Hippocampal formation (tissue), 2 donors: ENCODE measurements at regions not wholly inside any gene's neighbourhood (a gene's known extent, or its start where the extent isn't known, plus 50 kb on each side); places are given as distances from the start of the nearest gene placed in this dataset.
"Not testable (repeated sequence)": the region's sequence is repeated elsewhere in the genome, so short reads cannot be mapped to it uniquely, and the experiment has no call there.

ENCODE experiments used
- DNase-seq, 2 donors: peaks; one replicate each; lab custom pipeline; 2025; lab: John Stamatoyannopoulos, UW

DNA sequence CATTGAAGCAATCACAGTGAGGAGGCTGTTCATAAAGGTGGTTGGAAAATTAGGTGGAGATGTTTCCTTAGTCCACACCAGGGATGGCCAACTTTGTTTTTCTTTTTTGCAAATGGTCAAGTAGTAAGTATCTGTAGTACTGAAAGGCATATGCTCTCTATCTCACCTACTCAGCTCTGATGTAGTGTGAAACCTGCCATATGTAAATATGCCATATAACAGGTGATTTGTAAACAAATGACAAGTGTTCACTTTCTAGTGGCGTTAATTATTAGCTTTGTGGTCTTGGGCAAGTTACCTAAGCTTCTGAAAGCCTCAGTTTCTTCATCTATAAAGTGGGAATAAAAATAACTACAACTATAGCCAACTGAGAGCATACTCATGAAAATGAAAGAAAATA, 421.4 kb upstream of the LCORL start:
- no peak for DNase-seq

DNA sequence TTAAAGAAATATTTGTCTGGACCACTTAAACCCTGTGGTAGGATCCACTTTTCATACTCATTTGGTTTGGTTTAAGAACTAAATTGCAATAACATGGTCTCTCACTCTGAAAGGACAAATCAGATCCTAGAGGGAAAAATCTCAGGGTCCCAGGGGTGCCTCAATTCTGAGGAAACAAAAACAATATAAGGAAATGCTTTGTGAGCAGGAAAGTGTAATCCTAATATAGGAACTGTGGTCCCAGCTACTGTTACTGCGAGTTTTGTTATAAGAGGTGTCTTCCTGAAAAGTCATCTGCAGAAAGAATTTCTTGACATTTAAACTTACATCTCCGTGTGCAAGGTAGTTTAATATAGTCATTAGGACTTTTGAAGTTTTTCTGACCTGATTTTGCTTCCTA, 420.1 kb upstream of the LCORL start:
- no peak for DNase-seq

DNA sequence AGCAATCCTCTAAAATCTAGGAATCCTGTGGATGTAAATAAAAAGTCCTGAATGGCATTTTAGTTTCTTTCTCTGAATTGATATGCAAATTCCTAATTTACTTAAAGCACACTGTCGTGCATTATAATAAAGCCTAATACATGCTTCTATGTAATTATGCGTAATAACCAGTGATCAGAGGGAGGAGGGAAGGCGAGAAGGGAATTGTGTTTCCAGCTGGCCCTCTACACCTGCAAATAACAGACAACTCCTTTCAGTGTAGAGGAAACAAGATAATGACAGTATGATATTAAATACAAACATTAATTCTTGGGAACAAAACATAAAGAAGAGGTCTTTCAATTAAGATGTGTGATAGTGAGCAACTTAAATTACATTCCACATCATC, 419.6 kb upstream of the LCORL start:
- DNase-seq = no peak

DNA sequence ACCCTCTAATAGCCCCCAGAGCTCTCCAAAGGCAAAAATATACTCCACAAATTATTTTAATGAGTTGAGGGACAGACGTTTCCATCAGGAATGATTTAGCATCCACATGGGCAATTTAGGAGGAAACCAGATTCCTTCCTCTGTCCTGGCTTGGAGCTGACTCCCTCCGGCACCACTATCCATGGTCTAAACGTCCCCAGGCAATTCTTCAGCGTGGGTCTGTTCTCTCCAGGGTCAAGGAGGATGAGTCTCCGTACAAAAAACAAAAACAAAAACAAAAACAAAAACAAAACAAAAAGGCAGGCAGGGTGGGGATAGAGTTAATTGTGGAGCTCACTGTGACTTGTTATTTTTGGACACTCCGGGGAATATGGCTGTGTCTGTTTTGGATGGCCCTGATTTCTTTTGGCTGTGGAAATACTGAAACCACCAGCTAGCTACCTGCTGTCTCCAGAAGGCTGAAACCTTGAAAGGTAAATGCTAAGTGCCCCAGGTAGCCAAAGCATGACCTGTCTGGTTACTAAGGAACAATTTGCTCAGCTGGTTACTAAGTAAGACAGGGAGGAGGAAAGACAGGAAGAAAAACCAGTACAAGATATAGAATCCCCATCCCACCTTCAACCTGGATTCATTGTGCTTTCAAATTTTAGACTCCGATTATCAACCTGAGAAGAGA, 419.1 kb upstream of the LCORL start:
- no peak for DNase-seq

DNA sequence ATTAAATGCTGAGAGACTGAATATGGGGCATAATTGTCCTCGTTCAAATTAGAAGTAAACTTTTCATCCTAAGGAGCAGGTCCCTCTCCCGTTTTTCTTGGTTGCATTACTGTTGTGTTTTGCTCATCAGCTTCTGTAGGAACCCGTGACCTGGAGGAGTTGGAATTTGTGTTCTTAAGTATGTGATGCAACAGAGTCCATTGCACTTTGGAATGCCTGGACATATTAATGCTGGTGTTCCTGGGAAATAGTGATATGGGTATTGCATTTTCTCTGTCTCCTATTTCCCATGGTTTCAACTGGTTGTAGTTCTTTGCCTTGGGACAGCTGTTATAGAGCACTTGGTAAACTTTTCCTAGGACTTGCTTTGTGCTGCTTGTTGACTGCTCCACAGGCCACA, 417.8 kb upstream of the LCORL start:
- no peak for DNase-seq

DNA sequence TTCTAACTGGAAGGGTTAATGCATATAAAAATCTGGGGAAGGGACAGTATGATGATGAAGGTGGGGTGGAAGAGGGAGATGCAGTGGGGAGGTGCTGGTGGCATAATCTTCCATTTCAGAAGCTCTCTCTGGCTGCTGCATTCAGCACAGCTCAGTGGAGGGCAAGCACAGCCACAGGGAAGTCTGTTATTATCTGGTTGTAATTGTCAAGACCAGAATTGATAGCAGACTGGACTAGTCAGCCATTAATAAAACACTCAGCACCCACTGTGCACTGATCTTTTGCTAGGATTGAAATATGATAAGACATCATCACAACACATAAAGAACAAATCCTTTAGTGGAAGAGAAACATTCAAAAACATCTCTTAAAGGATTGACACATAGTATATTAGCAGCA, 414.2 kb upstream of the LCORL start:
- no peak for DNase-seq

DNA sequence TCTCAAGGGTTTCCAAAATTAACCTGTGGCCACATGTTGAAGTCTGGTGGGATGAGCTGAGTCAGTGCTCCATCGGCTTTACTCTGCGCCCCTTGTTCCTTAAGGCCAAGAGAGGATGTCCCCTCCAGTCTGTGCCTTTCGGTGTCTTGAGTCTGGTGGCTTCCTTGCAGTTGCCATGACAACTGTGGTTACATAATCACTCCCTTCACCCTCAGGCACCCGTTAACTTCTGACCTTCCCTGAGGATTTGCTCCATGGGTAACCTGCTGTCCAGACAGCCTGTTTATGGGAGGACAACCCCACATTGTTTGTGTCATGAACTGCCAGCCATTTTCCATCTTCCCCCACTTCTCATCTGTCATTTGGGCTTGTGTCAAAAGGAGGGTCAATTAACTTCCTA, 401.1 kb upstream of the LCORL start:
- DNase-seq = no peak

DNA sequence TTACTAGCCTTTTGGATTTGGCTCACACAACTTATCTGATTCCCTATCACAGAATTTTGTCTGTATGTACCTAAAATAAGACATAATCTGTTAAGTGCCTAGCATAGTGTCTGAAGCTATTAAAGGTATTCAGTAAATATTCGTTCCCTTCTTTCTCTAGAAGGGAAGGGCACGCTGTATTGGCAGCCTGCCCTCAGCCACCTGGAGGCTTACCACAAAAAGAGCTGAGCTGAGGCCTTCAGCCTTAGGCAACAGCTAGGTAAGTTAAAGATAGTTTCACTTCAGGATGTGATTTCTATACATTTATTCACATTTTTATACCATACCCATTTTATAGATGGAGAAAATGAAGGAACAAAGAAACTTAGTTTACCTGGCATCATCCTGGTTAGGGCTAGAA, 400.0 kb upstream of the LCORL start:
- DNase-seq = no peak

DNA sequence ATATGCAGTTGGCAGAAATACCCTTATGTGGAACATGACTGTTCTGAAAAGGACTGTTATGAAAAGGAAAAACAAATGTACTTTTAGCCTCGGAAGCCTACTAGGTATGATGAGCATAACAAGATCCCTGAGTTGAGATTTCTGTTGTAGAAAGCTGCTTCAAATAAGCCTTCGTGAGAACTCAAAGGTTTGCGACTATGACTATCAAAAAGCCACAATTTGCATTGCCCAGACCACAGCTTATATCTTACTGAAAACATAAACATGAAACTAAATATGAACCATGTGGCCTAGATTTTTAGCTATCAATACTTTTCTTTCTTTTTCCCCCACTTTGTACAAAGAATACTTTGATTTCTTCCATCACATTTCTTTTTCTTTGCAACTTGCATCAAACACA, 398.2 kb upstream of the LCORL start:
- DNase-seq = no peak

DNA sequence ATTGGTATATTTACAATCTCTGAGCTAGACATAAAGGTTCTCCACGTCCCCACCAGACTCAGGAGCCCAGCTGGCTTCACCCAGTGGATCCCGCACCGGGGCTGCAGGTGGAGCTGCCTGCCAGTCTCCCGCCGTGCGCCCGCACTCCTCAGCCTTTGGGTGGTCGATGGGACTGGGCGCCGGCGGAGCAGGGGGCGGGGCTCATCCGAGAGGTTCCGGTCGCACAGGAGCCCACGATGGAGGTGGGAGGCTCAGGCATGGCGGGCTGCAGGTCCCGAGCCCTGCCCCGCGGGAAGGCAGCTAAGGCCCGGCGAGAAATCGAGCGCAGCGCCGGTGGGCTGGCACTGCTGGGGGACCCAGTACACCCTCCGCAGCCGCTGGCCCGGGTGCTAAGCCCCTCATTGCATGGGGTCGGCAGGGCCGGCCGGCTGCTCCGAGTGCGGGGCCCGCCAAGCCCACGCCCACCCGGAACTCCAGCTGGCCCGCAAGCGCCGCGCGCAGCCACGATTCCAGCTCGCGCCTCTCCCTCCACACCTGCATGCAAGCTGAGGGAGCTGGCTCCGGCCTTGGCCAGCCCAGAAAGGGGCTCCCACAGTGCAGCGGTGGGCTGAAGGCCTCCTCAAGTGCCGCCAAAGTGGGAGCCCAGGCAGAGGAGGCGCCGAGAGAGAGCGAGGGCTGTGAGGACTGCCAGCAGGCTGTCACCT, 396.8 kb upstream of the LCORL start:
- not testable (repeated sequence) for DNase-seq

DNA sequence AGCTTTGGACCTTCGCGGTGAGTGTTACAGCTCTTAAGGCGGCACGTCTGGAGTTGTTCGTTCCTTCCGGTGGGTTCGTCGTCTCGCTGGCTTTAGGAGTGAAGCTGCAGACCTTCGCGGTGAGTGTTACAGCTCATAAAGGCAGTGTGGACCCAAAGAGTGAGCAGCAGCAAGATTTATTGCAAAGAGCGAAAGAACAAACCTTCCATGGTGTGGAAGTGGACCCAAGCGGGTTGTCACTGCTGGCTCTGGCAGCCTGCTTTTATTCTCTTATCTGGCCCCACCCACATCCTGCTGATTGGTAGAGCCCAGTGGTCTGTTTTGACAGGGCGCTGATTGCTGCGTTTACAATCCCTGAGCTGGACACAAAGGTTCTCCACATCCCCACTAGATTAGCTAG, 396.1 kb upstream of the LCORL start:
- DNase-seq = not testable (repeated sequence)

DNA sequence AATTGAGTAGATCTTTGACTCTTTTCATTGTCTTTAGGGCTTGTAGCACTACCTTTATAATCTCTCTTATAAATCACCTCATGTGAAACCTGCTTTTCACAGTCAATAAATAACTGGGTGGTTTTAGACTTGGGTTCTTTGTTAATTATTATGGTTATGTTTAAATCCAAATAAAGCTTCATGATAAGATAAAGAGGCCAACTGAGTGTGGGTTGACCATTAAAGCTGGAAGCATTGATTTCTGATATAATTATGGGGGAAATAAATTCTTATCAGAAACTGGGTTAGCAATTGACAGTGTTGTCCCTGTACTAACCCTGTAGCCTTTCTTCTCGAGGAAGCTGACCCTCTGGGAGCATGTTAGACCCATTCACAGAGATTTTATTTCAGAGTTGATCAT, 384.7 kb upstream of the LCORL start:
- DNase-seq = no peak

DNA sequence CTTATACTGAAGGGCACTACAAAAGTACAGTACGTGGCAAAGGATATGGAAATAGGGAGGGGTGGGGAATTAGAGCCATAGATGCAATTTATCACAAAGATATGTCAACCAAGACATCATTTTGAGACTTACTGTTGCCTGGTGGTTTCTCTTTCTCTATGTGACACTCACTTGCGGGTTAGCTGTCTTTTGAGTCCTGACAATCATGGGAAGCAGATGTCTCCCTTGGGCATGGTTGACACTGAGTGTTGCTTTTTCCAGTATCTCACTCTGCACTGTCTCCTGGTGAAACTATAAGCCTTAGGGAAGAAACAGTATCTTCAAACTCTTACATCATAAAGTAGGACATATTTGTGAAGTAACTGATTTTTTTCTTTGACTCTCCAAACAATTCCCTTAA, 383.5 kb upstream of the LCORL start:
- no peak for DNase-seq

DNA sequence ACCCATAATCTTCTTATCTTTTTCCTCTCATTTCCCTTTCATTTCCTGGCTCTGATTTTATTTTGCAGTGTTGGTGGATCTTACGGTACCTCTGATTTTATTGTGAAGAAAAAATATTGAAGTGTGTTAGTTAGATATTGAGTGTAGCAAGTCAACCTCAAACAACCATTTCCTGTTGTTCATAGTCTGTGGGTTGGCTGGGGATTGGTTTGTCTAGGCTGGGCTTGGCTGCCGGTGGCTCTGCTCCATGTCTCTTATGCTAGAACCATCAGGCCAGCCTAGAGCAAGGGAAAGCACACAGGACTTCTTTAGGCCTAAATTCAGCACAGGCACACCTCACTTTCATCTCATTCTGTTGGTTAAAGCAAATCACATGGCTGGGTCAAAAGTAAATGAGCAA, 383.1 kb upstream of the LCORL start:
- DNase-seq = no peak

DNA sequence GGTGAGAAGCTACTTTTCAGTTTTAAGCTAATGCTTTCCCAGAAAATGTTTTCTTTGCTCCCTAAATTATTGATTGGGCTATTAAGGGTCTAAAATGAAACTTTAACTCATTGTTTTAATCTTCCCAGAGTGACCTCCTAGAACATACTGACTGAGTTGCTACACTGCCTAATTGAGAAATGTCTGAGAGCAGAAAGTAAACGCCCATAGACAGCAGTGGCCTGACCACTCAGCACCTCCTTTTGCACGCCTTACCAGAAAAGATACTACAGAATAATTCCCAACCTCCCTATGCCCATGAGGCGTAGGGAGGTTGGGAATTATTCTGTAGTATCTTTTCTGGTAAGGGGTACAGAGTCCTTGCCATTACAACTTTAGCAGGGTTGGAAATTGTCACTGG, 381.8 kb upstream of the LCORL start:
- no peak for DNase-seq

DNA sequence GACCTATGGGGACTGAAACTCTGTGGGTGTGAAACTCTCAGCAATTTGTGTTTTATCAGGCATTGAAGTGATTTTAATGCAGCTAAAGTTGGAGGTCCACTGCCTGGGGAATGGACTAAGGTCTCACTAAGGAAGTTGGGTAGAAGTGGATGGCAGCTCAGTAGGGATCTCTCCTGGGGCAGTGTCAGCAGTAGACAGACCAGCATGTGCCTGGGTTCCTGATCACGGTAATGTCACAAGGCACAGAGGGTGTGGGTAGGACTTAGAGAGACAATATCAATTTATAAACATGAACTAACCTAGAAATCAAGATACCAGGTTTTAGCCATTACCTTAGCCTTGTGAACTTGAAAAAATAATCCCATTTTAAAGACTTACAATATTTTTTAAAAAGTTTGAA, 380.3 kb upstream of the LCORL start:
- no peak for DNase-seq

DNA sequence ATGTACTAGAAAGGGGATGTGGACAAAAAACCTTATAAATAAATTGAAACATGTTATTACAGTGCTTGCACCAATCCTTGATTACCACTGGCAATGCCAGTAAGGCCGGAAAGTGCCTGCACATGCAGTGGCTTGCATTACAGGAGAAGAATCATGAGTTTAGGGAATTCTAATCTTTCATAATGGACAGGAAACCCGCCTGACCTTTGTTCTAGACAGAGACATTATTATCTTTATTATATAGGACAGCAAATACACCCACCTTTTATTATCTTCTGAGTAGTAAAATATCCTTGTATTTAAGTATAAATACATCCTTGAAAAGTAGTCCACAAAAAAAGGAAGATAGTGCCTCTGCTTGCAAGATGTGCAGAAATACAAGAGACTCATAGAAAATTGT, 379.9 kb upstream of the LCORL start:
- DNase-seq = no peak

DNA sequence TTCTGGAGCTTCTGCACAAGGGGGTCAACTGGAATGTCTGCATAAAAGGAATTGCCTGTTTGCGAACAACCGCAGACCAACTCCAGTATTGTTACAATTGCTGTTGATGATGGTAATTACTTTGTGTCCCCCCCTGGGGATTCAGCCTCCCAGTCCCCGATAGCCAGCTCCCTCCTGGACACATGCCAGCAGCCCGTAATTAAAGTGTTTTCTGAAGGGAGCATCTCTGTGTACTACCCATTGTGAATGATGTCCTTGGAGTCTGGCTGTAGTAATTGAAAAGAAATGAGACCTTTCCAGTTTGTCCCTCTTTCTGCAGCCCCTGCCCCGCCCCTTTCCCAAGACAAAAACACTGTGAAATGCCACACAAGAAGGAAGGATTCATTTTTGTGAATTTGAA, 377.1 kb upstream of the LCORL start:
- no peak for DNase-seq

DNA sequence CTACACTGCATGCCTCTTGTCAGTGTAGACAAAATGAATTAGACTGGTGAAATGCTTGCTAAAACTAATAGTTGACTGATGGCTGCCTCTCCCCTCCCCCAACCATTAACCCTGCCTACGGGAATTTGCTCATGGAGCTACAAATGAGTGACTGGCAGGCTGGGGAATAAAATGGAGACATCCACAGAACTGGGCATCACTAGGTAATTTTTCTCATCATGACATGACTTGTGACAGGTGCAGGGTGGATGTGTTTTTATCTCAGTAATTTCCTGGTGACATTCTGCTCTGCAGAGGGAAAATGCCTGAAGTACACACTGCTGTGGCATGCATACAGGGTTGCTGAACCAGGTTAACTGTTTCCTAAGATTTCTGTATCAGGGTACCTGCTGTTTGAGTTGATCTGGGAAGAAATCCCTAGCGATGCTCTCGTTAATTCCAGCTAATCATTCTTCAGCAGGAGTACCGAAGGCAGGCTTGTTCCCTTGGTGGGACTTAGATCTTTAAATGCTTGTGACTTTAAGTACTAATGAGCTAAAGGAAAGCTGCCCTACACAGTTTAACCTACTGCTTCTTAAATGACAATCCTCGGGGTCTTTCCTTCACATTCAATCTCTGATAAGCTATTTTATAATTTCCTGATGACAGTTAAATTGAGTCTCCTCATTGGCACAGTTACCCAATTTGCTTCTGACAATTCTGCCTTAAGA, 376.3 kb upstream of the LCORL start:
- no peak for DNase-seq

DNA sequence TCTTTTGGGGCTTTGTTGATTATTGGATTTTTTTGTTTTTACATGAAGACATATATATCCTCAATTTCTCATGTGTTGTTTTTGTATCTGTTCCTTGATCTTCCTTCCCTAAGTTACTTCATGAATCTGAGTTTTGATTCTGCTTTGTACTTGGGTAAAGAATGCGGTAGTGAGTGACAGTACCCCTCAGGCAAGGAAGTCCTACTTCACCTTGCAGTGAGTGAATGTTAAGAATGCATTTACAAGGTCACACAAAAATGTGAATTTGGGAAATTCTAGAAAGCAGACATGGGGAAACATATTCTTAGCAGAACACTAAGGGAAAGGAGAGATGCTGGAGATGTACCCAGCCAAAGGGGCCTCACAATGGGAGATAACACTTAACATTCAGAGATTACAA, 373.1 kb upstream of the LCORL start:
- DNase-seq = no peak

DNA sequence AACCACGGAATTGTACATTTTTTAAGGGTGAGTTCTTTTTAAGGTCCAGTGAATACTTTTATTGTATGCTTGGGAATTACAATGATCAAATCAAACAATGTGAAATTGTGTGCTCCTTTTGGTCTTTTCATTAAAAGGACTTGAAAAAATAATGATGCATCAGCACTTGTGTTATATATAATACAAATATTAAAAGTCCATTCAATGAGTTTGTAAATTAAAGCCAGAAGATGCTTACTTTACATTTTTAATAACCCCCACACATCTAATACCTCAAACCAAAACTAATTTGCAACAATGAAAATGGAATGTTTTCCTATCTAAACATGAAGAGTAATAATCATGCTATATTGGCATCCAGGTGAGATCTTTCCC, 369.8 kb upstream of the LCORL start:
- no peak for DNase-seq

DNA sequence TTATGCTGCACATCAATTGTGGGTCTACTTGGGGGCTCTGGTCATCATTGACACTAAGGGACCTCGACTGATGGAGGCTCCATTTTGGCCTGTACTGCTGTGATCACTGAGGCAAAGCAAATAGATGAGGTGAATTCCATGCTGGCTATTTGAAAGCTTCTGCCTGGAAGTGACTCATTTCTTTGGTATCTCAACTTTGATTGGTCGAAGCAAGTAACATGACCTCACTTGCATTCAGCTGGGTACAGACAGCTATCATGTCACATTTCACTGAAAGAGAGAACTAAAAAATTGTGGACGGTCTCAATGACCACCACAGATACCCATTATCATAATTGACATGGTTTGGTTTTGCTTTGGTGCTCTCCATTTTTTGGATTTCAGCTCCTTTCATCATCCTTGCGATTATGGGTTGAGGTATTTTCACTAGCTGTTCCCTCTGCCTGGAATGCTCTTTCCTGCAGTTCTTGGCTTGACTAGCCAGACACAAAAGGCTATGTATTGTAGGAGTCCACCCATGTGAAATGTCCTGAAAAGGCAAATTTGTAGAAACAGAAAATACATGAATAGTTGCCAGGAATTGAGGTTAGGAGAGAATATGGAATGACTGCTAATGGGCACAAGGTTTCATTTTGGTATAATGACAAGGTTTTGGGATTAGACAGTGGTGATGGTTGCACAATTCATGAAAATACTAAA, 369.2 kb upstream of the LCORL start:
- no peak for DNase-seq

DNA sequence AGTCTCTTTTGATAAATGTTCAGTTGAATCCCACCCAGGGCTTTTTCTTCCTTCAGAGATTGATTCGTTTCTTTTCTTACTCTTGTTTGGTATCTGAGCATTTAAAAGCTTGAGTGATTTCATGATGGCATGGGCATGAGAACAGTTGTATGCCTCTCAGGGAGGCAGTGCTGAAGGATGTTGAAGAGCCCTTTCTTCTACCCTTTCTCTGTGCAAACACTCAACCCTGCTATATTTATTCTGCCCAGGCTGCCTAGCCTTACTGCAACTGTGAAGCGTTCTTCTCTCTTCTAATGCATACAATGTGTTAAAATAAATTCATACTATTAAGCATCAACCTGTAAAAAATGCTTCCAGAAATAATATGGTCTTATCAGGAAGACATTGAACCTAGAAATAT, 367.6 kb upstream of the LCORL start:
- no peak for DNase-seq
